Vagina (tissue), 2 donors: ENCODE measurements at regions not wholly inside any gene's neighbourhood (a gene's known extent, or its start where the extent isn't known, plus 50 kb on each side); places are given as distances from the start of the nearest gene placed in this dataset.

ENCODE experiments used
- CTCF ChIP-seq, 3 experiments: fragments of 450-650 bp in 2 of 3; fragments of 200-600 bp in 1 of 3; sonication (generic) in 1 of 3; IDR thresholded peaks; one replicate each; pipeline ENCODE4 v1.5.1; 2017 to 2019; ENCODE audit warnings: antibody characterized with exemption in 3 of 3, mild to moderate bottlenecking in 2 of 3, moderate library complexity in 2 of 3
- POLR2A ChIP-seq, 2 donors: fragments of 450-650 bp; IDR thresholded peaks; one replicate each; pipeline ENCODE4 v1.6.1; 2017; ENCODE audit warnings: antibody characterized with exemption in 2 of 2, mild to moderate bottlenecking in 2 of 2, moderate library complexity in 2 of 2
- POLR2AphosphoS5 ChIP-seq, 2 donors: sonication (generic); formaldehyde crosslinking; IDR thresholded peaks; one replicate each; pipeline ENCODE4 v1.9.0; 2017; ENCODE audit warnings: antibody characterized with exemption in 2 of 2, mild to moderate bottlenecking in 2 of 2, low read depth in 1 of 2; ENCODE audit not compliant: insufficient read depth in 1 of 2

- TF ChIP-seq POLR2A (IDR thresholded peaks at IDR 0.05) (no peak), CTCF (IDR thresholded peaks at IDR 0.05) (no peak), POLR2AphosphoS5 (IDR thresholded peaks at IDR 0.05; ENCODE audit: insufficient read depth in 1 of 2, low read depth in 1 of 2) (no peak)
These were observed 167.7 kb downstream of the COPRS start for GRCh38 chr17:31691251-31691905.
